Amniotic epithelial cell (primary cell): ENCODE measurements at regions not wholly inside any gene's neighbourhood (a gene's known extent, or its start where the extent isn't known, plus 50 kb on each side); places are given as distances from the start of the nearest gene placed in this dataset.
"Not testable (repeated sequence)": the region's sequence is repeated elsewhere in the genome, so short reads cannot be mapped to it uniquely, and the experiment has no call there.

ENCODE experiments used
- DNase-seq: peaks from one replicate; pipeline ENCODE4 v3.0.0-alpha.2; 2010; ENCODE audit warnings: low read depth

- DNase-seq = peak; percentile 36
Observed at GRCh38 chr4:184335520-184335919, 117.8 kb upstream of the ENPP6 start.

- DNase-seq = not testable (repeated sequence)
Observed at GRCh38 chr4:184333446-184333845, 115.8 kb upstream of the ENPP6 start.

- DNase-seq = peak; percentile 39
Observed at GRCh38 chr4:184331268-184331995, 113.8 kb upstream of the ENPP6 start.

GRCh38 chr4:184330517-184331094 is 112.9 kb upstream of the ENPP6 start:
- DNase-seq = not testable (repeated sequence)

GRCh38 chr4:184329659-184330400 is 112.2 kb upstream of the ENPP6 start:
- no peak for DNase-seq

- DNase-seq = no peak
Observed at GRCh38 chr4:184329235-184329634, 111.6 kb upstream of the ENPP6 start.

- DNase-seq = no peak
Observed at GRCh38 chr4:184328022-184328736, 110.5 kb upstream of the ENPP6 start.

GRCh38 chr4:184324939-184325477 is 107.3 kb upstream of the ENPP6 start:
- no peak for DNase-seq

GRCh38 chr4:184322328-184323025 is 104.8 kb upstream of the ENPP6 start:
- DNase-seq = no peak

- peak; percentile 84 for DNase-seq
Observed at GRCh38 chr4:184320631-184321030, 103.0 kb upstream of the ENPP6 start.

GRCh38 chr4:184318852-184319251 is 101.2 kb upstream of the ENPP6 start:
- no peak for DNase-seq

- no peak for DNase-seq
Observed at GRCh38 chr4:184317234-184317918, 99.7 kb upstream of the ENPP6 start.

- DNase-seq = no peak
Observed at GRCh38 chr4:184316821-184317220, 99.1 kb upstream of the ENPP6 start.

- DNase-seq = no peak
Observed at GRCh38 chr4:184315675-184316359, 98.1 kb upstream of the ENPP6 start.

- no peak for DNase-seq
Observed at GRCh38 chr4:184313702-184314659, 96.3 kb upstream of the ENPP6 start.

- no peak for DNase-seq
Observed at GRCh38 chr4:184313058-184313581, 95.4 kb upstream of the ENPP6 start.

- no peak for DNase-seq
Observed at GRCh38 chr4:184312126-184312525, 94.5 kb upstream of the ENPP6 start.

- no peak for DNase-seq
Observed at GRCh38 chr4:184310881-184311709, 93.4 kb upstream of the ENPP6 start.
